IMR-90 (cell line): ENCODE measurements at regions not wholly inside any gene's neighbourhood (a gene's known extent, or its start where the extent isn't known, plus 50 kb on each side); places are given as distances from the start of the nearest gene placed in this dataset.

Experiments used
- ATAC-seq: fragments of 200-7000 bp; cut with Tn5 transposase; 2 replicates; pipeline ENCODE4 v1.9.1; 2020; ENCODE audit warnings: low read depth, mild to moderate bottlenecking, moderate library complexity
- BruUV-seq: library from RNA; stranded (reverse); fragments of 400-500 nt; replicated peaks from 2 replicates; lab custom pipeline; 2021; lab: Mats Ljungman, UMichigan
- CTCF ChIA-PET: fragments of 300-600 bp; formaldehyde crosslinking; extraction: SDS; loops from one replicate; lab custom pipeline; 2021; ENCODE audit warnings: antibody characterized with exemption; lab: Yijun Ruan, JAX
- POLR2A ChIA-PET: fragments of 300-600 bp; sonication (Branson Sonifier 250); formaldehyde crosslinking; loops from one replicate; lab custom pipeline; 2022; ENCODE audit warnings: antibody characterized with exemption; ENCODE audit not compliant: unreplicated experiment; lab: Charles Lee
- DNase-seq: peaks from one replicate; pipeline ENCODE4 v3.0.0; 2013
- H2AFZ ChIP-seq: replicated peaks from 2 replicates; pipeline ENCODE3; 2013; ENCODE audit warnings: low read length, mild to moderate bottlenecking; ENCODE audit not compliant: poor library complexity
- H2AK5ac ChIP-seq: 2 replicates; pipeline ENCODE4 v1.6.1; 2013; ENCODE audit warnings: low read depth, low read length, inconsistent platforms
- H2AK9ac ChIP-seq: replicated peaks from 2 replicates; pipeline ENCODE3; 2013; ENCODE audit warnings: mild to moderate bottlenecking, low read depth, low read length, moderate library complexity; ENCODE audit not compliant: poor library complexity
- H2BK120ac ChIP-seq: 2 replicates; pipeline ENCODE4 v1.6.1; 2013; ENCODE audit warnings: low read depth, low read length, inconsistent platforms
- H2BK15ac ChIP-seq: 3 replicates; pipeline ENCODE4 v1.6.1; 2013; ENCODE audit warnings: low read depth, low read length, inconsistent platforms
- H2BK20ac ChIP-seq: 2 replicates; pipeline ENCODE4 v1.6.1; 2013; ENCODE audit warnings: low read depth, mild to moderate bottlenecking, inconsistent platforms, low read length, moderate library complexity
- H2BK5ac ChIP-seq: 2 replicates; pipeline ENCODE4 v1.6.1; 2013; ENCODE audit warnings: mild to moderate bottlenecking, low read depth, low read length, inconsistent platforms; ENCODE audit not compliant: poor library complexity, severe bottlenecking
- H3K14ac ChIP-seq: replicated peaks from 2 replicates; pipeline ENCODE4 v1.6.1; 2013; ENCODE audit warnings: low read depth, low read length, inconsistent platforms
- H3K18ac ChIP-seq: 2 replicates; pipeline ENCODE4 v1.6.1; 2013; ENCODE audit warnings: low read depth, low read length, control low read depth
- H3K23ac ChIP-seq: 2 replicates; pipeline ENCODE4 v1.6.1; 2013; ENCODE audit warnings: low read depth, low read length, inconsistent platforms
- H3K27ac ChIP-seq: 2 replicates; pipeline ENCODE4 v1.5.1; 2013; ENCODE audit warnings: mild to moderate bottlenecking, control low read depth, low read length; ENCODE audit not compliant: insufficient read depth
- H3K27me3 ChIP-seq: 2 replicates; pipeline ENCODE4 v1.6.1; 2013; ENCODE audit warnings: low read length; ENCODE audit not compliant: control insufficient read depth, insufficient read depth
- H3K36me3 ChIP-seq: 2 replicates; pipeline ENCODE4 v1.6.1; 2013; ENCODE audit warnings: low read length, mixed read lengths; ENCODE audit not compliant: control insufficient read depth, insufficient read depth
- H3K4ac ChIP-seq: 2 replicates; pipeline ENCODE4 v1.6.1; 2013; ENCODE audit warnings: low read depth, low read length, inconsistent platforms
- H3K4me1 ChIP-seq: 2 replicates; pipeline ENCODE4 v1.6.1; 2013; ENCODE audit warnings: low read length, mixed read lengths; ENCODE audit not compliant: control insufficient read depth, insufficient read depth
- H3K4me2 ChIP-seq: 2 replicates; pipeline ENCODE4 v1.6.1; 2013; ENCODE audit warnings: low read depth, mild to moderate bottlenecking, control low read depth, low read length, moderate library complexity
- H3K4me3 ChIP-seq: 2 replicates; pipeline ENCODE4 v1.5.1; 2013; ENCODE audit warnings: low read depth, mild to moderate bottlenecking, control low read depth, low read length, moderate library complexity; ENCODE audit not compliant: insufficient read depth
- H3K56ac ChIP-seq: 2 replicates; pipeline ENCODE4 v1.6.1; 2013; ENCODE audit warnings: low read length, inconsistent platforms; ENCODE audit not compliant: insufficient read depth; ENCODE audit errors: extremely low read depth
- H3K79me1 ChIP-seq, 2 experiments: 2 replicates each; pipeline ENCODE4 v1.6.1; 2013; ENCODE audit warnings: low read length in 2 of 2, inconsistent platforms in 1 of 2, low read depth in 1 of 2
- H3K9ac ChIP-seq: 2 replicates; pipeline ENCODE4 v1.6.1; 2013; ENCODE audit warnings: low read depth, low read length, control low read depth
- H3K9me1 ChIP-seq: 2 replicates; pipeline ENCODE4 v1.6.1; 2013; ENCODE audit warnings: low read length, inconsistent platforms; ENCODE audit not compliant: insufficient read depth
- H3K9me3 ChIP-seq: 2 replicates; pipeline ENCODE4 v1.6.1; 2013; ENCODE audit warnings: low read length; ENCODE audit not compliant: control insufficient read depth, insufficient read depth
- H4K20me1 ChIP-seq: 2 replicates; pipeline ENCODE4 v1.6.1; 2013; ENCODE audit warnings: low read length, inconsistent platforms; ENCODE audit not compliant: insufficient read depth
- H4K5ac ChIP-seq: 2 replicates; pipeline ENCODE4 v1.6.1; 2013; ENCODE audit warnings: mild to moderate bottlenecking, low read depth, low read length, control low read depth
- H4K8ac ChIP-seq, 2 experiments: 2 replicates each; pipeline ENCODE4 v1.6.1; 2013; ENCODE audit warnings: low read depth in 2 of 2, low read length in 2 of 2, control low read depth in 1 of 2, inconsistent platforms in 1 of 2
- H4K91ac ChIP-seq: 2 replicates; pipeline ENCODE4 v1.6.1; 2013; ENCODE audit warnings: low read depth, low read length, inconsistent platforms; ENCODE audit not compliant: insufficient read depth
- CEBPB ChIP-seq: IDR thresholded peaks from 2 replicates; pipeline ENCODE4 v1.6.1; 2012; ENCODE audit warnings: low read depth, low read length, improper control_type of control experiment
- NFE2L2 ChIP-seq: fragments of 150-350 bp; IDR thresholded peaks from 2 replicates; pipeline ENCODE4 v1.6.1; 2016; ENCODE audit warnings: low read depth, mild to moderate bottlenecking, low read length
- RAD21 ChIP-seq: IDR thresholded peaks from 2 replicates; pipeline ENCODE4 v1.6.1; 2012; ENCODE audit warnings: low read length, improper control_type of control experiment
- RCOR1 ChIP-seq: IDR thresholded peaks from 2 replicates; pipeline ENCODE4 v1.6.1; 2012; ENCODE audit warnings: mild to moderate bottlenecking, low read length, improper control_type of control experiment; ENCODE audit not compliant: insufficient replicate concordance
- RFX5 ChIP-seq: IDR thresholded peaks from 2 replicates; pipeline ENCODE4 v1.8.0; 2012; ENCODE audit warnings: low read depth, mild to moderate bottlenecking, low read length, moderate library complexity
- SMC3 ChIP-seq: fragments of 150-350 bp; IDR thresholded peaks from 2 replicates; pipeline ENCODE4 v1.6.1; 2016; ENCODE audit warnings: low read depth, mild to moderate bottlenecking, antibody characterized with exemption, low read length, moderate library complexity
- WGBS, 2 experiments: methylation state at CpG; one replicate each; pipeline versions ENCODE4 v1.1.5 to v1.1.7; 2013; ENCODE audit warnings: missing lambda C conversion rate in 2 of 2; ENCODE audit not compliant: insufficient read length in 1 of 2; ENCODE audit errors: extremely low coverage in 2 of 2; 5-methylcytosine and 5-hydroxymethylcytosine counted together
- dilution Hi-C: fragments of 300-500 bp; cut with HindIII; formaldehyde crosslinking; loops from one replicate; pipeline ENCODE4 v1.14.3; 2018; ENCODE audit warnings: low sequenced_read_pairs; ENCODE audit not compliant: unreplicated experiment
- in situ Hi-C: fragments of 300-500 bp; cut with MboI; formaldehyde crosslinking; loops from 3 replicates; pipeline ENCODE4 v1.14.3; 2019; ENCODE audit warnings: low sequenced_read_pairs, inconsistent platforms, mixed read lengths
- intact Hi-C: fragments of 100-400 bp; cut with micrococcal nuclease; formaldehyde crosslinking; loops from 2 replicates; pipeline ENCODE4 v1.10.0; 2022
- TF ChIP-seq, protein P1 (sequence below): fragments of 150-350 bp; IDR thresholded peaks from 2 replicates; pipeline ENCODE4 v1.6.1; 2017; ENCODE audit warnings: mild to moderate bottlenecking, antibody characterized with exemption, low read length, low read depth
- TF ChIP-seq, protein P2 (sequence below): fragments of 150-350 bp; IDR thresholded peaks from 2 replicates; pipeline ENCODE4 v1.6.1; 2016; ENCODE audit warnings: low read depth, mild to moderate bottlenecking, low read length, moderate library complexity, borderline replicate concordance

- H3K4me1 ChIP-seq, result no peaks in the 10 kb centered on the region
- intact Hi-C loops (no loop called here), in situ Hi-C loops (no loop called here), dilution Hi-C loops (no loop called here)
- no CpG with 5 or more reads among the region's 1 CpG for WGBS, 2 experiments
- H2AFZ ChIP-seq, result no peak overlapping the region
- no peak overlapping the region for H3K14ac ChIP-seq
- no peaks in the 10 kb centered on the region for H3K79me1 ChIP-seq
- H2BK120ac ChIP-seq, result no peak overlapping the region
- peaks cover 10% of the 10 kb centered on the region for H3K9me3 ChIP-seq
- CTCF ChIA-PET, result no interaction called here
- POLR2A ChIA-PET, result no interaction called here
- H3K9me1 ChIP-seq, result no peaks in the 10 kb centered on the region
- no peak overlapping the region for H2BK5ac ChIP-seq
- H4K8ac ChIP-seq, result no peak overlapping the region
- no peak overlapping the region for H3K56ac ChIP-seq
- no peak overlapping the region for H2BK15ac ChIP-seq
- H3K23ac ChIP-seq, result no peak overlapping the region
- no TSS peak for BruUV-seq
- H4K5ac ChIP-seq, result no peak overlapping the region
- H3K9ac ChIP-seq, result no peak overlapping the region
- no peak overlapping the region for H2BK20ac ChIP-seq
- no peak overlapping the region for H2AK9ac ChIP-seq
- H3K36me3 ChIP-seq, result no peaks in the 10 kb centered on the region
- DNase-seq, result no peak
- H3K18ac ChIP-seq, result no peak overlapping the region
- no peak overlapping the region for H2AK5ac ChIP-seq
- no peak for ATAC-seq
- no peak overlapping the region for H3K27ac ChIP-seq
- no peaks in the 10 kb centered on the region for H4K20me1 ChIP-seq
- TF ChIP-seq RAD21, result no peak
- TF ChIP-seq RCOR1, result no peak
- TF ChIP-seq RFX5, result no peak
- TF ChIP-seq, protein P1, sequence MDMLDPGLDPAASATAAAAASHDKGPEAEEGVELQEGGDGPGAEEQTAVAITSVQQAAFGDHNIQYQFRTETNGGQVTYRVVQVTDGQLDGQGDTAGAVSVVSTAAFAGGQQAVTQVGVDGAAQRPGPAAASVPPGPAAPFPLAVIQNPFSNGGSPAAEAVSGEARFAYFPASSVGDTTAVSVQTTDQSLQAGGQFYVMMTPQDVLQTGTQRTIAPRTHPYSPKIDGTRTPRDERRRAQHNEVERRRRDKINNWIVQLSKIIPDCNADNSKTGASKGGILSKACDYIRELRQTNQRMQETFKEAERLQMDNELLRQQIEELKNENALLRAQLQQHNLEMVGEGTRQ, result no peak
- no peak for TF ChIP-seq CEBPB
- TF ChIP-seq NFE2L2, result no peak
- TF ChIP-seq, protein P2, sequence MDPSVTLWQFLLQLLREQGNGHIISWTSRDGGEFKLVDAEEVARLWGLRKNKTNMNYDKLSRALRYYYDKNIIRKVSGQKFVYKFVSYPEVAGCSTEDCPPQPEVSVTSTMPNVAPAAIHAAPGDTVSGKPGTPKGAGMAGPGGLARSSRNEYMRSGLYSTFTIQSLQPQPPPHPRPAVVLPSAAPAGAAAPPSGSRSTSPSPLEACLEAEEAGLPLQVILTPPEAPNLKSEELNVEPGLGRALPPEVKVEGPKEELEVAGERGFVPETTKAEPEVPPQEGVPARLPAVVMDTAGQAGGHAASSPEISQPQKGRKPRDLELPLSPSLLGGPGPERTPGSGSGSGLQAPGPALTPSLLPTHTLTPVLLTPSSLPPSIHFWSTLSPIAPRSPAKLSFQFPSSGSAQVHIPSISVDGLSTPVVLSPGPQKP, result no peak
- no peak for TF ChIP-seq SMC3
- no peak overlapping the region for H3K4me3 ChIP-seq
- H3K27me3 ChIP-seq, result no peaks in the 10 kb centered on the region
- no peak overlapping the region for H4K91ac ChIP-seq
- H3K4me2 ChIP-seq, result no peak overlapping the region
- H3K4ac ChIP-seq, result no peak overlapping the region
Observed at GRCh38 chr13:74266861-74267260, 132.7 kb upstream of the KLF12 start.
